SW 1271 (cell line): ENCODE measurements at regions not wholly inside any gene's neighbourhood (a gene's known extent, or its start where the extent isn't known, plus 50 kb on each side); places are given as distances from the start of the nearest gene placed in this dataset.
"Not testable (repeated sequence)": the region's sequence is repeated elsewhere in the genome, so short reads cannot be mapped to it uniquely, and the experiment has no call there.

Experiments
- DNase-seq, 2 experiments: peaks; one replicate each; lab custom pipeline; 2025; lab: John Stamatoyannopoulos, UW

GRCh38 chr12:67039995-67040860, 228.9 kb upstream of the CAND1 start:
- DNase-seq: no peak

- no peak for DNase-seq
These were observed 228.4 kb upstream of the CAND1 start for GRCh38 chr12:67040861-67041137.

- peak in 1 of 2 experiments; percentile 13 for DNase-seq
These were observed 226.4 kb upstream of the CAND1 start for GRCh38 chr12:67042697-67043131.

GRCh38 chr12:67043771-67044170, 225.4 kb upstream of the CAND1 start:
- no peak for DNase-seq

- DNase-seq: no peak
These were observed 223.5 kb upstream of the CAND1 start for GRCh38 chr12:67045650-67046049.

- DNase-seq: no peak
These were observed 223.1 kb upstream of the CAND1 start for GRCh38 chr12:67046062-67046461.

- DNase-seq: no peak
These were observed 221.5 kb upstream of the CAND1 start for GRCh38 chr12:67047634-67048033.

GRCh38 chr12:67048371-67048770, 220.8 kb upstream of the CAND1 start:
- no peak for DNase-seq

- DNase-seq: not testable (repeated sequence)
These were observed 220.0 kb upstream of the CAND1 start for GRCh38 chr12:67049199-67049598.

GRCh38 chr12:67052981-67053380, 216.2 kb upstream of the CAND1 start:
- peak in 1 of 2 experiments; percentile 31 for DNase-seq

- no peak for DNase-seq
These were observed 212.8 kb upstream of the CAND1 start for GRCh38 chr12:67056329-67056728.

GRCh38 chr12:67057072-67057471, 212.1 kb upstream of the CAND1 start:
- DNase-seq: no peak

- DNase-seq: no peak
These were observed 207.0 kb upstream of the CAND1 start for GRCh38 chr12:67062193-67062592.

- peak in 1 of 2 experiments; percentile 15 for DNase-seq
These were observed 201.5 kb upstream of the CAND1 start for GRCh38 chr12:67067453-67068203.

- no peak for DNase-seq
These were observed 200.9 kb upstream of the CAND1 start for GRCh38 chr12:67068204-67068731.

GRCh38 chr12:67068761-67069450, 200.3 kb upstream of the CAND1 start:
- DNase-seq: peak in 1 of 2 experiments; percentile 29

GRCh38 chr12:67069451-67070306, 199.5 kb upstream of the CAND1 start:
- peak in 1 of 2 experiments; percentile 23 for DNase-seq

GRCh38 chr12:67070307-67070600, 198.9 kb upstream of the CAND1 start:
- no peak for DNase-seq

- no peak for DNase-seq
These were observed 198.6 kb upstream of the CAND1 start for GRCh38 chr12:67070604-67071003.

GRCh38 chr12:67072281-67072680, 196.9 kb upstream of the CAND1 start:
- not testable (repeated sequence) for DNase-seq

- DNase-seq: no peak
These were observed 195.8 kb upstream of the CAND1 start for GRCh38 chr12:67073336-67073735.

- no peak for DNase-seq
These were observed 195.1 kb upstream of the CAND1 start for GRCh38 chr12:67074072-67074471.
